Retina (tissue), 1 donor: ENCODE measurements at regions not wholly inside any gene's neighbourhood (a gene's known extent, or its start where the extent isn't known, plus 50 kb on each side); places are given as distances from the start of the nearest gene placed in this dataset.
"Not testable (repeated sequence)": the region's sequence is repeated elsewhere in the genome, so short reads cannot be mapped to it uniquely, and the experiment has no call there.

Experiments
- DNase-seq: peaks from one replicate; pipeline ENCODE4 v3.0.0-alpha.2; 2016

GRCh38 chr3:75248974-75249373 lies 415.2 kb upstream of the FRG2C start:
- no peak for DNase-seq

GRCh38 chr3:75254685-75255084 lies 409.4 kb upstream of the FRG2C start:
- DNase-seq: no peak

GRCh38 chr3:75258825-75259683 lies 405.1 kb upstream of the FRG2C start:
- DNase-seq: peak; percentile 11

GRCh38 chr3:75260975-75261374 lies 403.2 kb upstream of the FRG2C start:
- DNase-seq: not testable (repeated sequence)

GRCh38 chr3:75262661-75263060 lies 401.5 kb upstream of the FRG2C start:
- DNase-seq: no peak

- DNase-seq: no peak
Observed at GRCh38 chr3:75265897-75266296, 398.2 kb upstream of the FRG2C start.

- DNase-seq: not testable (repeated sequence)
Observed at GRCh38 chr3:75268576-75268975, 395.6 kb upstream of the FRG2C start.

- DNase-seq: not testable (repeated sequence)
Observed at GRCh38 chr3:75272237-75272636, 391.9 kb upstream of the FRG2C start.

GRCh38 chr3:75272691-75273090 lies 391.4 kb upstream of the FRG2C start:
- no peak for DNase-seq

GRCh38 chr3:75285531-75286148 lies 378.5 kb upstream of the FRG2C start:
- peak; percentile 26 for DNase-seq

- not testable (repeated sequence) for DNase-seq
Observed at GRCh38 chr3:75288972-75289574, 375.1 kb upstream of the FRG2C start.

GRCh38 chr3:75294124-75294523 lies 370.0 kb upstream of the FRG2C start:
- peak; percentile 57 for DNase-seq

GRCh38 chr3:75295013-75295412 lies 369.1 kb upstream of the FRG2C start:
- DNase-seq: no peak

- no peak for DNase-seq
Observed at GRCh38 chr3:75296858-75297257, 367.3 kb upstream of the FRG2C start.

- no peak for DNase-seq
Observed at GRCh38 chr3:75300606-75301005, 363.5 kb upstream of the FRG2C start.

- DNase-seq: not testable (repeated sequence)
Observed at GRCh38 chr3:75301050-75301449, 363.1 kb upstream of the FRG2C start.

- no peak for DNase-seq
Observed at GRCh38 chr3:75303741-75304140, 360.4 kb upstream of the FRG2C start.

GRCh38 chr3:75305901-75306300 lies 358.2 kb upstream of the FRG2C start:
- no peak for DNase-seq

GRCh38 chr3:75311306-75311705 lies 352.8 kb upstream of the FRG2C start:
- not testable (repeated sequence) for DNase-seq

GRCh38 chr3:75312469-75312868 lies 351.7 kb upstream of the FRG2C start:
- not testable (repeated sequence) for DNase-seq

GRCh38 chr3:75319776-75320175 lies 344.4 kb upstream of the FRG2C start:
- not testable (repeated sequence) for DNase-seq

GRCh38 chr3:75320369-75320768 lies 343.8 kb upstream of the FRG2C start:
- DNase-seq: no peak

- no peak for DNase-seq
Observed at GRCh38 chr3:75321060-75321459, 343.1 kb upstream of the FRG2C start.

GRCh38 chr3:75323936-75324335 lies 340.2 kb upstream of the FRG2C start:
- DNase-seq: not testable (repeated sequence)
